ENCODE measurements at regions not wholly inside any gene's neighbourhood (a gene's known extent, or its start where the extent isn't known, plus 50 kb on each side); places are given as distances from the start of the nearest gene placed in this dataset.

DNA sequence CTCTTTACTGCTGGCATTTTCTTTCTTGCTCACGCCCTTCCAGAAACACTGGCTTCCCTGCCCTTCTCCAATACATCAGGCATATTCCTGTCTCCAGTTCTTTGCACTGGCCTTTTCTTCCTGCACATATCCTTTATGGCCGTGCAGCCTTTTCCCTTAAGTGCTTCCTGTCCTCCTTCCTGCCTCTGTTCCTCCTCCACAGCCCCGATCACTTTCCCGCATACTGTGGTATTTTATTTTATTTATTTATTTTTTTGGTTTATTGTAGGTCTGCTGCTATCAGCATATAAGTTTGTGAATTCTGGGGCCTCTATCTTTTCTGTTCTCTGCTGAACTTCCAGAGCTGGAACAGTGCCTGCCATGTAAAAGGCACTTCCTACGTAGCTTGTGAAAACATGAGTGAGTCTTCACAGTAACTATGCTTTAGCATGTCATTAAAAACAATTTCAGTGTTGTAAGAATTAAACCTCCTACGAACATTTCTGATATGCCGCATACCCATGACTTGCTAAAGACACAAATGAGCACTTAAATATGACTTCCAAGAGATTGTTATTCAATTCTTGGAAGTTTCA lies 289.1 kb downstream of the TRIB2 start:
- no peaks in the 10 kb centered on the region for H3K9me3 ChIP-seq (ENCODE audit: severe bottlenecking)
- no peak for ATAC-seq (ENCODE audit: low read depth)
- no peak overlapping the region for H3K27ac ChIP-seq (ENCODE audit: poor library complexity, severe bottlenecking)
- TF ChIP-seq CTCF (IDR thresholded peaks at IDR 0.05; ENCODE audit: poor library complexity, severe bottlenecking), result no peak
- no peaks in the 10 kb centered on the region for H3K27me3 ChIP-seq (ENCODE audit: insufficient read depth, poor library complexity, severe bottlenecking)
- DNase-seq (ENCODE audit: low spot score), result no peak
- no peak overlapping the region for H3K4me3 ChIP-seq (ENCODE audit: severe bottlenecking)
- H3K4me1 ChIP-seq (ENCODE audit: insufficient read depth, poor library complexity, severe bottlenecking), result peaks cover 9% of the 10 kb centered on the region
- H3K36me3 ChIP-seq (ENCODE audit: low read depth), result no peaks in the 10 kb centered on the region

DNA sequence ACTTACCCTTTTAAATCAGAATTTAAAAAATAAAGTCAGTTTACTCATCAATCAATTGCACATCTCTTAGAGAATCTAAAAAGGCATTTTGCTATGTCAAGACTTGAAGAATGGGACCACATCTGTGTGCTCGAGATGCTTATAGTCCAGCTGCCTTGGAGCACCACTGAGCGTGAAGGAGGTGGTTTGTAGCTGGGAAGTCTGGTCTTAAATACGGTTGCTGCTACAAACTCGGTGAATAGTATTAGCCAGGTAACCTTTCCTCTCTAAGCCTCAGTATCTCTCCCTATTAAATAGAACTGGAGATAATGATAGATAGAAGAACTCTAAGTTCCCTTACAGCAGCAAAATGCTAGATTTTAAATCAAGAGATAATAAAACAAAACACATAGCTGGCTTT lies 289.7 kb downstream of the TRIB2 start:
- no peak for TF ChIP-seq CTCF (IDR thresholded peaks at IDR 0.05; ENCODE audit: poor library complexity, severe bottlenecking)
- H3K9me3 ChIP-seq (ENCODE audit: severe bottlenecking), result no peaks in the 10 kb centered on the region
- H3K27ac ChIP-seq (ENCODE audit: poor library complexity, severe bottlenecking), result no peak overlapping the region
- ATAC-seq (ENCODE audit: low read depth) (no peak), DNase-seq (ENCODE audit: low spot score) (no peak)
- H3K4me1 ChIP-seq (ENCODE audit: insufficient read depth, poor library complexity, severe bottlenecking), result peaks cover 9% of the 10 kb centered on the region
- no peaks in the 10 kb centered on the region for H3K27me3 ChIP-seq (ENCODE audit: insufficient read depth, poor library complexity, severe bottlenecking)
- H3K36me3 ChIP-seq (ENCODE audit: low read depth), result no peaks in the 10 kb centered on the region
- no peak overlapping the region for H3K4me3 ChIP-seq (ENCODE audit: severe bottlenecking)

DNA sequence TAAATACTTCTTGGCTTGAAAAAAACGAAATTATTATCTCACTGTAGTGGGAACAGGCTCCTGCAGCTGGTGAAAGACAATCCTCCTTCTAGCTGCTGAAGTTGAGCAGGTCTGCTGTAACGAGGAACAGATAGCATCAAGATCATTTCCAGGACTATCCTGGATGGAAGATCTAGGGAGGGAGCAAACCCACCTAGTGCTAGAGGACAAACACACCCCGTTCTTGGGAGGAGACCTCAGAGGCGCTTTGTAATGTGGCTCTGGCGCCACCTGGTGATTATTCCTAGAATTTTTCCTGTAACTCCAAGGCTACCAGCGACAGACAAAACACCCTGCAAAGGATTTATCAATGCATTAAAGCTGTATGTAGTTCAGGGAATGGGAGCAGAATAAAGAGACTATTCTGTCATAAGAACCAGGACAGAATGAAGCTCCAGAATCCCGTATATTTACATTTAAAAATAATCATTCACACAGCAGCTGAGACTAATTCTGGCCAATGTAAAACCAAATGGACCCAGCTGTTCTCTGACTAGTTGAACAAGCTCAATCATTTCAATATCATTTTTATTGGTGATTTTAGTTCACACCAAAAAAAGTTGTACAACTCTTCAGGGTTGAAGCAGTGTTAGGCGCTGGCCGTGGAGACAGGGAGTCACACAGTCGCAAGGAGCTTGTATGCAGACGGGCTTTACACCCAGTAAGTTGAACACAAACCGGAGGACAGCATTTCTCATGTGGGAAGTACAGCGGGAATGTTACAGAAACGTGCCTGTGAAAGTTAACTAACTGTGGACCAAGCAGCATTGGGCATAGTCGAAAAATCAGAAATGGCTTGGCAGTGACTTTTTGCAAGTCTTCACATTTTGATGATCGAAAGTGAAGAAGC lies 290.3 kb downstream of the TRIB2 start:
- no peaks in the 10 kb centered on the region for H3K27me3 ChIP-seq (ENCODE audit: insufficient read depth, poor library complexity, severe bottlenecking)
- no peak overlapping the region for H3K4me3 ChIP-seq (ENCODE audit: severe bottlenecking)
- no peak overlapping the region for H3K27ac ChIP-seq (ENCODE audit: poor library complexity, severe bottlenecking)
- no peaks in the 10 kb centered on the region for H3K36me3 ChIP-seq (ENCODE audit: low read depth)
- TF ChIP-seq CTCF (IDR thresholded peaks at IDR 0.05; ENCODE audit: poor library complexity, severe bottlenecking), result peak; percentile 91
- no peaks in the 10 kb centered on the region for H3K9me3 ChIP-seq (ENCODE audit: severe bottlenecking)
- ATAC-seq (ENCODE audit: low read depth) (peak; percentile 83), DNase-seq (ENCODE audit: low spot score) (no peak)
- H3K4me1 ChIP-seq (ENCODE audit: insufficient read depth, poor library complexity, severe bottlenecking), result peaks cover 9% of the 10 kb centered on the region

- H3K9me3 ChIP-seq (ENCODE audit: severe bottlenecking), result no peaks in the 10 kb centered on the region
- H3K27ac ChIP-seq (ENCODE audit: poor library complexity, severe bottlenecking), result peak overlapping the region; percentile 15
- no peaks in the 10 kb centered on the region for H3K27me3 ChIP-seq (ENCODE audit: insufficient read depth, poor library complexity, severe bottlenecking)
- no peak overlapping the region for H3K4me3 ChIP-seq (ENCODE audit: severe bottlenecking)
- peak; percentile 61 for DNase-seq (ENCODE audit: low spot score)
- no peak for TF ChIP-seq CTCF (IDR thresholded peaks at IDR 0.05; ENCODE audit: poor library complexity, severe bottlenecking)
- H3K36me3 ChIP-seq (ENCODE audit: low read depth), result no peaks in the 10 kb centered on the region
- H3K4me1 ChIP-seq (ENCODE audit: insufficient read depth, poor library complexity, severe bottlenecking), result peaks cover 9% of the 10 kb centered on the region
- ATAC-seq (ENCODE audit: low read depth), result peak; percentile 93
Measured at GRCh38 chr2:13009027-13009642, 292.4 kb downstream of the TRIB2 start.

Data from RWPE2 (cell line).